GM13977 (cell line): ENCODE measurements at regions not wholly inside any gene's neighbourhood (a gene's known extent, or its start where the extent isn't known, plus 50 kb on each side); places are given as distances from the start of the nearest gene placed in this dataset.

Experiments
- DNase-seq: peaks from one replicate; pipeline ENCODE4 v3.0.0; 2012; ENCODE audit warnings: low spot score
- in situ Hi-C: fragments of 300-500 bp; cut with MboI; formaldehyde crosslinking; loops from one replicate; pipeline ENCODE4 v1.12.0; 2022; ENCODE audit warnings: low sequenced_read_pairs, low pct_unique_long_range_greater_than_20kb, mixed read lengths, inconsistent platforms; ENCODE audit not compliant: unreplicated experiment
- TF ChIP-seq, protein P1 (sequence below): IDR thresholded peaks from 2 replicates; pipeline ENCODE4 v1.5.1; 2012; ENCODE audit warnings: mild to moderate bottlenecking, control low read depth; ENCODE audit not compliant: insufficient read depth; ENCODE audit errors: extremely low read depth, missing control alignments

DNA sequence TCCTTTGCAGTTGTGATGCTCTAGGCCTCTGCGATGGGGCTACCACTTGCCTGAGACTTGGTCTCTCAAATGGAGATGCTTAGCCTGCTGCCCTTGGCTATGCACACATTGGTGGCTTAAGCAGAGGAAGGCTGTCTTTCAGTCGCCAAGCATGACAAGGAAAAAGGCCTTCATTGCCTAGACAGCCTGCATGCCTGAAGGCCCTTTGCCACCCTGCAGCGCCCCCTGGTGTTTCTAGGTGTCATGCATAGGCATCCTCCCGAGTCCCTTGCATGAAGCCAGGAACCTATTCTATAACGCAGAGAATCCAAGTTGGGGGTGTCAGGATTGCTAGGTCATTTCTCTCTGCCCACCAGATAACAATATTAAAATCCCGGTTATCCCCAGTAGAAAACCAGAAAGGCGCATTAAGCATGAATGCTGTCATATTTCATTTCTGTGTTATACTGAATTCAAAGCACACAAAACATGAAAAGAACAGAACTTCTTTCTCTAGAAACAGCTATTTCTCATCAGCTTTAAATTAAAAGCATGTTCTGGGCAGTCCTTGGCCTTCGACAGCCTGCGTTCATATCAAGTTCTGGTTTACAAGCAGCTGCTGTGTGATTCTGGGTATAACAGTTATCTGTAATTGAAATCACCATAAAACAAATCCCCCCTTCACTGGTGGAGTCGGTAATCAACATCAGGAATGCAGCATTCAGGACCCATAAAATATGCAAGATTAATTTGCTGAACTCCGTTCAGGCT is 59.7 kb upstream of the TRPC7 start:
- in situ Hi-C loops, result loop anchor here (25.0 kb wide), 2 partner anchors 188 to 538 kb away; partner anchors contain the start of gene IL9
- peak; percentile 64 for DNase-seq
- TF ChIP-seq, protein P1, sequence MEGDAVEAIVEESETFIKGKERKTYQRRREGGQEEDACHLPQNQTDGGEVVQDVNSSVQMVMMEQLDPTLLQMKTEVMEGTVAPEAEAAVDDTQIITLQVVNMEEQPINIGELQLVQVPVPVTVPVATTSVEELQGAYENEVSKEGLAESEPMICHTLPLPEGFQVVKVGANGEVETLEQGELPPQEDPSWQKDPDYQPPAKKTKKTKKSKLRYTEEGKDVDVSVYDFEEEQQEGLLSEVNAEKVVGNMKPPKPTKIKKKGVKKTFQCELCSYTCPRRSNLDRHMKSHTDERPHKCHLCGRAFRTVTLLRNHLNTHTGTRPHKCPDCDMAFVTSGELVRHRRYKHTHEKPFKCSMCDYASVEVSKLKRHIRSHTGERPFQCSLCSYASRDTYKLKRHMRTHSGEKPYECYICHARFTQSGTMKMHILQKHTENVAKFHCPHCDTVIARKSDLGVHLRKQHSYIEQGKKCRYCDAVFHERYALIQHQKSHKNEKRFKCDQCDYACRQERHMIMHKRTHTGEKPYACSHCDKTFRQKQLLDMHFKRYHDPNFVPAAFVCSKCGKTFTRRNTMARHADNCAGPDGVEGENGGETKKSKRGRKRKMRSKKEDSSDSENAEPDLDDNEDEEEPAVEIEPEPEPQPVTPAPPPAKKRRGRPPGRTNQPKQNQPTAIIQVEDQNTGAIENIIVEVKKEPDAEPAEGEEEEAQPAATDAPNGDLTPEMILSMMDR, result peak; percentile 84

GRCh38 chr5:136423944-136424606 is 58.7 kb upstream of the TRPC7 start:
- DNase-seq, result no peak
- TF ChIP-seq, protein P1, result no peak
- in situ Hi-C loops, result loop anchor here (25.0 kb wide), 2 partner anchors 187 to 537 kb away; partner anchors contain the start of gene IL9

DNA sequence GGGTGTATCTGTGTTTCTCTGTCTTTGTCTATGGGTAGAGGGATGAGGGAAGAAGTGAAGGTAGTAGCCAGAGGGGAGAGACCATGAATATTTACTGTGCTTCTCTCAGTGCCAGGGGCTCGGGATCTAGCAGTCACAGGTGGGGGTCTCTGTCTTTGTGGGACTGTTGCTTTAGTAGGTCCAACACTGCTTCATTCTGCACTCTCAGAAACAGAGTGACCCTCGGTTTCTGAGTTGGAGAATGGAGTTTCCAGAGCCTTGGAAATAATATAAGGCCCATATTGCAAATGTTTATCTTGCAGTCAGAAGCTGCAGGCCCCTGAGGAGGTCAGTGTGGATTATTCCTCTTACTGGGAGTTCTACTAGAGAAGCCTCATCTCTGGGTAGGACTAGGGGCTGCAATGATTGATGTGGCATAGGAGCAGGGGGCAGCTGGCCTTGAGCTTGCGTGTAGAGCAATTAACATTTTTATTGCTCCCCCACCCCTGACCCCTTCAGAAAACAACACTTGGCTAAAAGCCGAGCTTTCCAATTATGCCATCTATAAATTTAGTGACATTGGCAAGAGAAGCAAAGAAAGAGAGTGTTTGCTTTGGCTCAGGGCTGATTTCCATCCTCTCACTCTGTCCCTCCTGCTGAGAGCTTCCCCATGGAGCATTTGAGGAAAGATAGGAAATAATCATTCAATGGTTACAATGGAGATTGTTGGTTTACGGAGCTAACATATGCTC is 55.0 kb upstream of the TRPC7 start:
- in situ Hi-C loops, result loop anchor here (25.0 kb wide), 2 partner anchors 183 to 533 kb away; partner anchors contain the start of gene IL9
- DNase-seq, result no peak
- TF ChIP-seq, protein P1, result no peak

- TF ChIP-seq, protein P1, result no peak
- in situ Hi-C loops, result loop anchor here (25.0 kb wide), 2 partner anchors 181 to 531 kb away; partner anchors contain the start of gene IL9
- DNase-seq, result no peak
Measured at GRCh38 chr5:136418301-136418700, 53.0 kb upstream of the TRPC7 start.
